Ecto neural progenitor cell (in vitro differentiated cells): ENCODE measurements at regions not wholly inside any gene's neighbourhood (a gene's known extent, or its start where the extent isn't known, plus 50 kb on each side); places are given as distances from the start of the nearest gene placed in this dataset.
"Not testable (repeated sequence)": the region's sequence is repeated elsewhere in the genome, so short reads cannot be mapped to it uniquely, and the experiment has no call there.

Source experiments
- DNase-seq: peaks from one replicate; pipeline ENCODE4 v3.0.0-alpha.2; 2018; ENCODE audit warnings: low spot score

DNA sequence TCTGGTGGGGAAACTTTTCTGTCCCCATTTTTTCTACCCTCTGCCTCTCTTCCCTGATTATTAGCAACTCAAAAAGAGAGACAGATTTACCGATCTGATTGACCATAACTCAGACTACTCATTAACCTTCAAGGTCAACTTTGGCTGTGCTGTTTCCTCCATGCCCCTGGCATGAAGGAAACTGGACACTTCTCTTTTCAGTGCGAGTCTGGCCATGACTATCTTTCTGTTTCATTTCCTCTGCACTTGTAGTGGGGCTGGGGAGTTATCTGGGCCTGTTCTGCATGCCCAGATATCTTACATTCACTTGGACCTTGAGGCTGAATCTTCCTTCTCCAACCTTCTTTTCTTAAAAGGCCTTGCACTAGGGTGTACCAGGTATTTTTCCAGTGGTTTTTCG is 76.9 kb upstream of the SLCO2A1 start:
- DNase-seq = no peak

GRCh38 chr3:134105876-134106556 is 76.3 kb upstream of the SLCO2A1 start:
- DNase-seq = no peak

GRCh38 chr3:134104031-134104430 is 74.3 kb upstream of the SLCO2A1 start:
- DNase-seq = no peak

GRCh38 chr3:134103470-134103869 is 73.7 kb upstream of the SLCO2A1 start:
- DNase-seq = no peak

DNA sequence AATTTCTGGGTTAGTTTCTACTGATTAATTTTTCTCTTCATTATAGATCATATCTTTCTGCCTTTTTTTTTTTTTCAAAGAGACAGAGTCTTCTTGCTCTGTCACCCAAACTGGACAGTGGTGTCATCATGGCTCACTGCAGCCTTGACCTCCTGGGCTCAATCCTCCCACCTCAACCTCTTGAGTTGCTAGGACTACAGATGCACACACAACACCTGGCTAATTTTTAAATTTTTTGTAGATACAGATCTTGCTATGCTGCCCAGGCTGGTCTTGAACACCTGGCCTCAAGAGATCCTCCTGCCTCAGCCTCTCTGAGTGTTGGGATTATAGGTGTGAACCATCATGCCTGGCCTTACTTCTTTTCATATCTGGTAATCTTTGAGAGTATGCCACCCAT is 73.3 kb upstream of the SLCO2A1 start:
- DNase-seq = no peak

DNA sequence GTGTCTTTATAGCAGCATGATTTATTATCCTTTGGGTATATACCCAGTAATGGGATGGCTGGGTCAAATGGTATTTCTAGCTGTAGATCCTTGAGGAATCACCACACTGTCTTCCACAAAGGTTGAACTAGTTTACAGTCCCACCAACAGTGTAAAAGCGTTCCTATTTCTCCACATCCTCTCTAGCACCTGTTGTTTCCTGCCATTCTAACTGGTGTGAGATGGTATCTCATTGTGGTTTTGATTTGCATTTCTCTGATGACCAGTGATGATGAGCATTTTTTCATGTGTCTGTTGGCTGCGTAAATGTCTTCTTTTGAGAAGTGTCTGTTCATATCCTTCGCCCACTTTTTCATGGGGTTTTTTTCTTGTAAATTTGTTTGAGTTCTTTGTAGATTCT is 66.5 kb upstream of the SLCO2A1 start:
- DNase-seq = not testable (repeated sequence)

DNA sequence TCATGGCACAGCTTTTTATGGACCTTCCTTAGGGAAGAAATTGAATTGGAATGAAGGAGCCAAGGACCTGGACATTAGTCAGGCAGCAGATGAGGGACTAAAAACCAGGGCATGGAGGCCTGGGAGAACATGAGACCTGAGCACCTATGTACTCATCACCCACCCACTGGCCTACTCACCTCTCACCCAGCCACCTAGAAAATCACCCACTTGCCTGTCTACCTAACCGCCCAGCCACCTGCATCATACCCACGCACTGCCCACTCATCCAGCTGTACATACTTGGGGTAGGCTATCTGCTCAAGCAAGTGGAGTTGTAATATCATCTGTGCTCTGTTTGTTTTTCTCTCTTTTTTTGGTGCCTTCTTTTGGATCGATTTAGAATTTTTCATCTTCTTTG is 65.3 kb upstream of the SLCO2A1 start:
- DNase-seq = no peak

GRCh38 chr3:134094491-134094890 is 64.8 kb upstream of the SLCO2A1 start:
- DNase-seq = no peak

DNA sequence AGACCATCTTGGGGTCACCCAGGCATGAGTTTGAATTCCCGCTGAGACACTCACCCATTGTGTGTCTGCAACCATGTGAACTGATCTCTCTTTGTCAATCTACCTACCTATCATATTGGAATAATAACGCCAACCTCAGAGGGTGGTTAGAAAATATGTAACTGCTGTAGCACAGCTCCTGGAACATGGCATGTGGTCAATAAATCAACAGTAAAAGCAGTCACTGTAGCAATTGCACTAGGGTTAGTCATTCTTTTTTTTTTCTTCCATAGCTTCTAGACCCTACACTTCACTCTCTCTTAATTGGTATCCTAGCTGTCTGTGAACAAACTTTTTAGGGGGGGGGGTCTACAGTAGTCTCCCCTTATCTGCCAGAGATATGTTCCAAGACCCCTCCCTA is 64.2 kb upstream of the SLCO2A1 start:
- DNase-seq = no peak

DNA sequence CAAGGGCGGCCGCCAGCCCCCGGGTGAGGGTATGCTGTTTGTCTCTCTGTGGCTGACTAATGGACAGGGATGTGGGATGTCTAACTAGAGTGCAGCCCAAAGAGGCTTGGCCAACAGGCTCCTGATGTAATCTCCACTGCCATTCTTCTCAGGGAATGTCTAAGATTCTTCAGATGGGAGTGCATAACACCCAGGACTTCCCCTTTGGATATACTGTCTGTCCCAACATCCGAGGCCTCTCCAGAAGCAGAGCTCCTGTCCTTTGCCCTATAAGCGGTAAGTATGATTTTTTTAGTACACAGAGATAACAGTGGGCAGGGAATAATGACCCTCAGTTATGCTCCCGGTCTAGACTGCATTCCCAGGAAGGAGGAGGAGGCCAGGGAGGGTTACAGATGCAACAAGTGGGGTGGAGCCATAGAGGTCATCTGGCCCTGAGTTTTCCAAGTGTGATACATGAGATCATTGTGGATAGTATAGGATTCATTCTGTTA is 62.5 kb upstream of the SLCO2A1 start:
- DNase-seq = no peak

GRCh38 chr3:134090031-134090430 is 60.3 kb upstream of the SLCO2A1 start:
- no peak for DNase-seq

DNA sequence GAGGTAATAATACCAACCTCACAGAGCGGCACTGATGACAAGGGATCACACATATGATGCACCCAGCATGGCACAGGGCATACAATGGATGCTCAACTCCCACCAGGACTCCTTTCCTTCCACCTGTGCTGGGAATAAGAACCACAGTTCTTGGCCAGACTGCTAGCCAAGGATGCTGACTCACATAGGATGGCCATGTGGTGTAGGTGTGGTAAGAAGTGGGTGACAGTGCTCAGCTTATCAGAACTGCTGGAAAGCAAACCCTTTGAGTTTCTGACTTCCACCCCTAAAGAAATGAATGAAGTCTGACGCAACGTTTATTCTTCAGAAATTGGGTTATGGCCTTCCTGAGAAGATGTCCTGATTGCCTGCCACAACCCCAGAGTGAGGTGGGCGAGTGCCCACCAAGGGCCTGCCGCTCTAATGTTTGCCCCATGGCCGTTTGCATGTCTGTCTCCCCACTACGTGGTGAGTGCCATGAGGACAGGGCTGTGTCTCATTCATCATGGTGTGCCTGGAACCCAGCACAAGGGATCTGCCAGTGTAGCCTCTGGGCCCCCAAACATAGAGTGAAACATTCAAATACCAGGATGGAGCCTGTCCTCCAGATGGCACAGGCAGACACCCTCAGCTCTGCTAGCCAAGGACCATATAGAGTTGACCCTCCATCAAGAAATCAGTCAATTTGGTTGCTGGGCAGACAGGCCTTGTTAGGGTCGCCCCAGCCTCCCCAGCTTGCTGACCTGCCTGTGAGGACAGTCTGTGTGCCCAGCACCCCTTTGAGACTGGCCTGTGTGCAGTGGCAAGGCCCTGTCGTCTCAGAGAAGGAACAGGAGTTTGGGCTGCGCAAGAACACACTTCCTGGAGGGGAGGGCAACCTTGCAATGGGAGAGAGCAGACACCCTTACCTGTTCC is 57.6 kb upstream of the SLCO2A1 start:
- peak; percentile 22 for DNase-seq

GRCh38 chr3:134086616-134087015 is 56.9 kb upstream of the SLCO2A1 start:
- DNase-seq = no peak

- DNase-seq = peak; percentile 36
These were observed 55.5 kb upstream of the SLCO2A1 start for GRCh38 chr3:134085034-134085775.

DNA sequence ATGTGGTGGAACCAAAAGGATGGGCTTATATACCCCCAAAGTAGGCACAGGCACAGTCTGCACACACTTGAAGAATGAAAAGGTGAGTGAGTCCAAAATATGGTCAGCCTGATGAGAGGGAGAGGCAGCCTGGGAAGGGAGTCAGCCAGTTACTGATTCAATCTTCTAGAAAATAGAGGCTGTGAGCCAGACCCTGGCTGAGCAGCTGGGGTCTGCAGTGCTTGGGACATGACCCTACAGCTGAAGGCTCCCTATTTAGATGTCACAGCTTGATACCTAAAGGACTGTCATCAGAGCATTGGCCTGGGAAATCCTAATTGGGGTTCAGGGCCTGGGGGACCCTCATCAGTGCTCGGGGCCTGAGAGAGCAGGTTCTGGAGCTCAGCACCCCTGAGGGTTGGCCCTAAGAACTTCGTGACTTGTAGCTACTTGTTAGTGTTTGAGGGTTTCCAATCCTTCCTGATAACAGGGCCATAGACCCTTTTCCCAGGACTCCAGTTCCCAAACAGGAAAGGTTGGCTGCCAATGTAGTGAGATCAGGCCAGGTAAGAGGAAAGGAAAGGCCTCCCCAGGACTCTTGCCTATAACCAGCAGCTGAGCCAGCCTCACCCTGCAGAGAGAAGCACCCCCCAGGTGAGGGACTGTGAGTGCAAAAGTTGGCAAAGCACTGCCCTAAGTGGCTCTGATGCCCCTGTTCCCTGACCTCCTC is 54.7 kb upstream of the SLCO2A1 start:
- peak; percentile 27 for DNase-seq

GRCh38 chr3:134083626-134084241 is 54.0 kb upstream of the SLCO2A1 start:
- peak; percentile 22 for DNase-seq

DNA sequence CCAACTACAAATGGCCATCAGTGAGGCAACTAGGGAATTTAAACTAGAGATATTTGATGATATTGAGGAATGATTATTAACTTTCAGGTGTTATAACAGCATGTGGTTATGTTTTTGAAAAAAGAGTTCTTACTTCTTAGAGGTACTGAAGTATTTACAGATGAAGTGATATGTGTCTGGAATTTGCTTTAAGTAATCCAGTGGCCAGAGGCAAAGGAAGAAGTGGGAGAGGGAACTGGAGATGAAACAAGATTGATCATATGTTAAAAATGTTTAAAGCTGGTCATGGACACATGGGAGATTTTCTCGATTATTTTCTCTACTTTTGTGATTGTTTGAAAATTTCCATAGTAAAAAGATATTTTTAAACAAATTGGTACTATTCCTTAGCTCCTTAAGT is 53.3 kb upstream of the SLCO2A1 start:
- no peak for DNase-seq

DNA sequence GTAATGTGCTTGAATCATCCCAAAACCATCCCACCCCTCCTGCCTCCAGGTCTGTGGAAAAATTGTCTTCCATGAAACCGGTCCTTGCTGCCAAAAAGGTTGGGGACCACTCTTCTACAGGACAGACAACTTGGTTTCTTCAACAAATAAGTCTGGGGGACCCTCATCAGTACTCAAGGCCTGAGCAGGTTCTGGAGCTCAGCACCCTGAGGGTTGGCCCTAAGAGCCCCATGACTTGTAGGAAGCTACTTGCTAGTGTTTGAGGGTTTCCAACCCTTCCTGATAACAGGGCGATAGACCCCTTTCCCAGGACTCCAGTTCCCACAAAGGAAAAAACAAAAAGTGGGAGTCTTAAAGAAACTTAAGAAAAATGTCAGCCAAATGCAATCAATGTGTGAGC is 52.9 kb upstream of the SLCO2A1 start:
- DNase-seq = peak; percentile 17

DNA sequence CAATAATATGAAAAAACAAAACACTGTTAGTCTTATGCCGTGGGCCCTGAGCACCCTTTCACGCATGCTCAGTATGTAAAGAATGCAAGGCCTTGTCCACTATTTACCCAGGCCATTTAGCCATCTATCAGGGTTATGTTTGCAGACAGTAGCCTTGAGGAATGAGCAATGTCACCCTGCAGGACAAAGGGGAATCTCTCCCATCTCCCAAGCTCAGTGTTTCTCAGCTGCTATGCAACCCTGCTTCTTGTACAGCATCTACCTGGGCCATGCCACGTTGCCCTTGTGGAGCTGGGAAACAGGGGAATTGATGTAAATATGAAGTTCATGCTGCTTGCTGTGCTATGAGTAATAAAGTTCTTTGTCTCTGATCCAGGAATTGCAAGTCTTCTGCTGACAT is 51.5 kb upstream of the SLCO2A1 start:
- peak; percentile 29 for DNase-seq

- DNase-seq = no peak
These were observed 51.0 kb upstream of the SLCO2A1 start for GRCh38 chr3:134080761-134081160.

DNA sequence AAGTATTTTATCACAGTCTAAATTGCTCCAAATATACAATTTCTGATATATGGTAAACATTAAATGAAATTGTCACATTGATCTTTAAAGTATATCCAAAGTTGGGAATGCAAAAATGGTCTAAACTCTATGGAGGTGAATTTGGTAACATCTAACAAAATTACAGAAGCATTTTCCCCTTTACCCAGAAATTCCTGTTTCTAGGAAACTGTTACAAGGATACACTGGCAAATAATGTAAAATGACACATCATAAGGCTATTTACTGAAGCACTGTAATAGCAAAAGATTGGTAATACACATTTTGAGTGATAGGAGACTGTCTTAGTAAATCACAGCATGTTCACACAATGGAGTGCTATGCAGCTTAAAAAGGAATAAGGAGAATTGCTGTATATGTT is 50.0 kb upstream of the SLCO2A1 start:
- DNase-seq = no peak
